ENCODE measurements at regions not wholly inside any gene's neighbourhood (a gene's known extent, or its start where the extent isn't known, plus 50 kb on each side); places are given as distances from the start of the nearest gene placed in this dataset.

DNA sequence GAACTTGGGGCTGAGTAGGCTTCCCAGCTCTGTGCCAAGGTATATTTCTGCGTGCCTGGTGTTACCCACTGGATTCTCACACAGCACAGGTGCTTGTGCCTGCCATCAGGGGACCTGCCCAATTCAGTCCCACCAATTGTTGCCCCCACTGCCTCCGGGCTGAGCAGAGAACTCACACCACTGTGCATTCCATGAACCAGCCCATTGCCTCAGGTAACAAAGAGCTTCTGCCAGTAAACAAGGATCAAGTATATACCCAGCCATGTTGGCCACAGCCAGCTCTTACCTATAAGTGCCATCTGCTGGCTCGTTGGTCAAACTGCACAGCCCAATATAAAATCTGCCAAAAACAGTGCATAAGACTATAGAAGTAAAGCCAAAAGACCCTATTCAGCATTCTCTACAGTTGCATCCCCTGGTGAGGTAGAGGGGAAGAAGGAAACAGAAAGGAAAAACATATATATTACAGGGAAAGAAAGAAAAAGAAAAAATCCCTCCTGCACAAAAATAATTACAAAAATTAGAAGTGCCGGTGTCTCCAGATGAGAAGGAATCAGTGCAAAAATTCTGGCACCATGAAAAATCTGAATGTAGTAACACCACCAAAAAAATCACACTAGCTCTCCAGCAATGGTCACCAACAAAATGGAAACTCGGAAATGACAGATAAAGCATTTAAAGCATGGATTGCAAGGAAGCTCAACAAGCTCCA is 241.4 kb downstream of the IBTK start:
- Histone ChIP-seq H3K4me3 (ENCODE audit: low read length) (no peak overlapping the region), H3F3A (ENCODE audit: control insufficient read depth, insufficient read depth) (no peaks in the 10 kb centered on the region), H3K4me2 (ENCODE audit: low read length) (no peak overlapping the region), H4K20me1 (ENCODE audit: control insufficient read depth, insufficient read depth, low read depth, low read length) (no peaks in the 10 kb centered on the region), H3K4me1 (ENCODE audit: control insufficient read depth, low read length) (no peaks in the 10 kb centered on the region), H3K9me3 (ENCODE audit: control insufficient read depth, insufficient read depth, low read length) (no peaks in the 10 kb centered on the region), H3K9me2 (replicated peaks; ENCODE audit: control insufficient read depth, low read length) (no peaks in the 10 kb centered on the region), H3K79me2 (ENCODE audit: control insufficient read depth, low read length) (no peaks in the 10 kb centered on the region), H3K27me3 (ENCODE audit: control insufficient read depth, low read length) (no peaks in the 10 kb centered on the region), H3K27ac (ENCODE audit: low read depth, low read length) (no peak overlapping the region), H3K36me3 (ENCODE audit: control insufficient read depth, low read length) (no peaks in the 10 kb centered on the region)
- TF ChIP-seq, protein P1, sequence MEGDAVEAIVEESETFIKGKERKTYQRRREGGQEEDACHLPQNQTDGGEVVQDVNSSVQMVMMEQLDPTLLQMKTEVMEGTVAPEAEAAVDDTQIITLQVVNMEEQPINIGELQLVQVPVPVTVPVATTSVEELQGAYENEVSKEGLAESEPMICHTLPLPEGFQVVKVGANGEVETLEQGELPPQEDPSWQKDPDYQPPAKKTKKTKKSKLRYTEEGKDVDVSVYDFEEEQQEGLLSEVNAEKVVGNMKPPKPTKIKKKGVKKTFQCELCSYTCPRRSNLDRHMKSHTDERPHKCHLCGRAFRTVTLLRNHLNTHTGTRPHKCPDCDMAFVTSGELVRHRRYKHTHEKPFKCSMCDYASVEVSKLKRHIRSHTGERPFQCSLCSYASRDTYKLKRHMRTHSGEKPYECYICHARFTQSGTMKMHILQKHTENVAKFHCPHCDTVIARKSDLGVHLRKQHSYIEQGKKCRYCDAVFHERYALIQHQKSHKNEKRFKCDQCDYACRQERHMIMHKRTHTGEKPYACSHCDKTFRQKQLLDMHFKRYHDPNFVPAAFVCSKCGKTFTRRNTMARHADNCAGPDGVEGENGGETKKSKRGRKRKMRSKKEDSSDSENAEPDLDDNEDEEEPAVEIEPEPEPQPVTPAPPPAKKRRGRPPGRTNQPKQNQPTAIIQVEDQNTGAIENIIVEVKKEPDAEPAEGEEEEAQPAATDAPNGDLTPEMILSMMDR (IDR thresholded peaks at IDR 0.05; ENCODE audit: low read depth, low read length, poor library complexity, severe bottlenecking) = peak; percentile 72
- TF ChIP-seq EZH2phosphoT487 (IDR thresholded peaks at IDR 0.05; ENCODE audit: borderline replicate concordance, low read length) = no peak

DNA sequence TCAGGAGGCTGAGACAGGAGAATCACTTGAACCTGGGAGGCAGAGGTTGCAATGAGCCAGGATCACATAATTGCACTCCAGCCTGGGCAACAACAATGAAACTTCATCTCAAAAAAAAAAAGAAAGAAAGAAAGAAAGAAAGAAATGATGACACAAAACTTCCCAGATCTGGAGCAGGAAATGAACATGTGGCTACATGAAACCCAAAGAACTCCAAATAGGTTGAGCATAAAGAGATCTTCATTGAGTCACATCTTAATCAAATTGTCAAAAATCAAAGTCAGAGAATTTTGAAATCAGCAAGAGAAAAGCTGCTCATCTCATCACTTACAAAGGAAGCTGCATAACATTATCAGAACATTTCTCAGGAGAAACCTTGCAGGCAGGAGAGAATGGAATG is 247.0 kb downstream of the IBTK start:
- Histone ChIP-seq H3K4me2 (ENCODE audit: low read length) (no peak overlapping the region), H3K9me3 (ENCODE audit: control insufficient read depth, insufficient read depth, low read length) (no peaks in the 10 kb centered on the region), H4K20me1 (ENCODE audit: control insufficient read depth, insufficient read depth, low read depth, low read length) (no peaks in the 10 kb centered on the region), H3K79me2 (ENCODE audit: control insufficient read depth, low read length) (no peaks in the 10 kb centered on the region), H3K36me3 (ENCODE audit: control insufficient read depth, low read length) (no peaks in the 10 kb centered on the region), H3K4me1 (ENCODE audit: control insufficient read depth, low read length) (no peaks in the 10 kb centered on the region), H3F3A (ENCODE audit: control insufficient read depth, insufficient read depth) (no peaks in the 10 kb centered on the region), H3K27ac (ENCODE audit: low read depth, low read length) (no peak overlapping the region), H3K4me3 (ENCODE audit: low read length) (no peak overlapping the region), H3K27me3 (ENCODE audit: control insufficient read depth, low read length) (no peaks in the 10 kb centered on the region), H3K9me2 (replicated peaks; ENCODE audit: control insufficient read depth, low read length) (no peaks in the 10 kb centered on the region)
- TF ChIP-seq EZH2phosphoT487 (IDR thresholded peaks at IDR 0.05; ENCODE audit: borderline replicate concordance, low read length) = no peak
- TF ChIP-seq, protein P1 (IDR thresholded peaks at IDR 0.05; ENCODE audit: low read depth, low read length, poor library complexity, severe bottlenecking) = no peak

DNA sequence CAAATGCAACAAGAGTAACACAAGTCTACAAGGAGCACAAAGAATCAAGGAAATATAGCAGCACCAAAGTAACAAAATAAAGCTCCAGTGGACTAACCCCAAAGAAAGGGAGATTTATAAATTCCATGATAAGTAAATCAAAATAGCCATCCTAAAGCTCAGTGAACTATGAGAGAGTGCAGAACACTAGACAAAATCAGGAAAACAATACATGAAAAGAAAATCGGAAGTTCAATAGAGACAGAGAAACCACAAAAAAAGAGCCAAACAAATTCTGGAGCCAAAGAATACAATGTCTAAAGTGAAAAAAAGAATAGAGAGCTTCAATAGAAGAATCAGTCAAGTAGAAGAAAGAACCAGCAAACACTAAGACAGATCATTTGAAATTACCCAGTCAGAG is 247.3 kb upstream of the TENT5A start:
- Histone ChIP-seq H3K9me3 (ENCODE audit: control insufficient read depth, insufficient read depth, low read length) (no peaks in the 10 kb centered on the region), H4K20me1 (ENCODE audit: control insufficient read depth, insufficient read depth, low read depth, low read length) (no peaks in the 10 kb centered on the region), H3F3A (ENCODE audit: control insufficient read depth, insufficient read depth) (no peaks in the 10 kb centered on the region), H3K9me2 (replicated peaks; ENCODE audit: control insufficient read depth, low read length) (no peaks in the 10 kb centered on the region), H3K36me3 (ENCODE audit: control insufficient read depth, low read length) (no peaks in the 10 kb centered on the region), H3K27ac (ENCODE audit: low read depth, low read length) (no peak overlapping the region), H3K4me3 (ENCODE audit: low read length) (no peak overlapping the region), H3K4me2 (ENCODE audit: low read length) (no peak overlapping the region), H3K79me2 (ENCODE audit: control insufficient read depth, low read length) (no peaks in the 10 kb centered on the region), H3K27me3 (ENCODE audit: control insufficient read depth, low read length) (no peaks in the 10 kb centered on the region), H3K4me1 (ENCODE audit: control insufficient read depth, low read length) (no peaks in the 10 kb centered on the region)
- TF ChIP-seq, protein P1 (IDR thresholded peaks at IDR 0.05; ENCODE audit: low read depth, low read length, poor library complexity, severe bottlenecking) = no peak
- no peak for TF ChIP-seq EZH2phosphoT487 (IDR thresholded peaks at IDR 0.05; ENCODE audit: borderline replicate concordance, low read length)

All from DOHH2 (cell line).